SKM-1 (cell line): ENCODE measurements at regions not wholly inside any gene's neighbourhood (a gene's known extent, or its start where the extent isn't known, plus 50 kb on each side); places are given as distances from the start of the nearest gene placed in this dataset.
"Not testable (repeated sequence)": the region's sequence is repeated elsewhere in the genome, so short reads cannot be mapped to it uniquely, and the experiment has no call there.

Experiments
- DNase-seq: peaks from one replicate; lab custom pipeline; 2025; ENCODE audit not compliant: unreplicated experiment; lab: John Stamatoyannopoulos, UW

DNA sequence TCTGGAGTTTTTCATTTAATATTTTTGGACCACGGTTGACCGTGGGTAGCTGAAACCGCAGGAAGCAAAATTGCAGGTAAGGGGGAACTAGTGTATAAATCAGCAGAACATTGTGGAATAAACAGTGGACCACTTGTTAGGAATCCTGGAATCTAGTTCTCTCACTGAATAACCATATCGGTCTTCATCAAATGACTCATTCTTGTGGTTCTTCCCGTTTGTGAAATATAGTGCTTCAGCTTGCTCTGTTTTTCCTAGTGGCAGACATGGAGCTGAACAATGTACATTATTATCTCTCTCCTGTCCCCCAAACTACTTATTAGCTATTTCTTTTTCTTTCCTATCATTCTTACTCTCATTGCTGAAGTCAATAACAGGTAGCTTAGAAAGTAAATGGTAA lies 61.9 kb downstream of the HSPA13 start:
- DNase-seq: no peak

DNA sequence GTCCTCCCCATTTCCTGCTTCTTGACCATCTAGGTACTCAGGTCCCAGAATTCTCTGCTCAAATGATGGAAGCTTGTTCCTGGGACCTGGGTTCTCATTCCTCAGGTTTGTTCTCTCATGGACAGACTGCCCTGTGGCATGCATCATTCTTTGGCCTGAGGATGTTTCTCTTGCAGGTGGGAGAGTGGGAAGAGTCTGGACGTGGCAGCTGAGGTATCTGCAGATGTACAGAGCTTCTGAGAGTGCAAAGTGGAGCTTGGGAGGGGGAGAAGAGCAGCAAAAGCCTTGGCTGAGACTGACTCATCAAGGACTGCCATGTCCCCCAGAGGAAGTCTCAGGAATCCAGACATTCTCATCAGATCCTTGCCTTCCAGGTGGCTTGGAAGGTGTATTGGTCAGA lies 63.1 kb downstream of the HSPA13 start:
- no peak for DNase-seq

DNA sequence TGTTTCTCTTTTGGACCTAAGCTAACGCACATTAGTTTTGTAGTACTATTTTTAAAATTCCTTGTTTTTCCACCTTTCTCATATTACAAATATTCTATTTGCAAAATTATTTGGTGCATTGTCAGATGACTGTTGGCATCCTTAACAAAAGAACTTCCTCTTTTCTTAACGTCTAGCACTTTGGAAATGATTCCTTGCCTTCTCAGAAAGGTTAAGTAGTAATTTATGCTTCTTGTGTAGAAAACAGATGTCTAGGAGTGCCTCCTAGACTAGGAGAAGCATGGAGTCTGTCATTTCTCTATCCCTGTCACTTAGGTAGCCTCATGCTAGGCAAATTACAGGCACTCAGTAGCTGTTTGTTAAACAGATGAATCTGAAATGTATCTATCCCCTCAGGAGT lies 64.4 kb downstream of the HSPA13 start:
- DNase-seq: no peak

DNA sequence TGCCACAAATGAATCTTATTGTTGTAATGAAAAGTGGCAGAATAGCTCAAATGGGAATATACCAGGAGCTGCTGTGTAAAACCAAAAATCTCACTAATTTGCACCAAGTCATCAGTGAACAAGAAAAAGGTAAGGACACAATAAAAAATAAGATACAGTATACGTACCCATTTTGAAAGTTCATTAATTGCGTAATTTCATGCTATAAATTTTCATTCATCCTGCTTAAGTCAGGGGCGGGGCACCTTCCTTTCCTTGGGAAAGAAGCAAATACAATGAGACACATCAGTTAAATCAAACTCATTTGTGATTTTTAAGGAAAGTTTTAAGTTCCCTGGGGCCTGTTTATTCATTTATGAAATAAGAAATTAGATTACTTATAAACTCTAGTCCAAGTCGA lies 65.4 kb downstream of the HSPA13 start:
- DNase-seq: no peak

DNA sequence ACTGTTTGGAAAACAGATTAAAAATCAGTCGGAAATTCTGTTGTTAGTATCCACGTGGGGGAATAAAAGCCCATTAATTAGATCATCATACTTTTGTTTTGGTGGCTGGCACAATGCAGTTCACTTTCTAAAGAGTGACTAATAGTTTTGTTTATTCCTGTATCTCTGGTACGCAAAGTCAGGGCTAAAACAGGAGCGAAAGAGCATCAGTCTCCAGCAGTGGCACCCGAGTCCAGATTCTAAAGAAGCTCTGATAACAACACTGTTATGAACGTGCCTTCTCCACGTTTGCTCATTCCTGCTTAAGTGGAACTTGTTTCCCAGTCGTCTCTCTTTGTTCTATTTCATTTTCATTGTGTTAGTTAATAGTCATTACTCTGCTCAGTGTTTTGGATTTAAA lies 69.6 kb downstream of the HSPA13 start:
- no peak for DNase-seq

DNA sequence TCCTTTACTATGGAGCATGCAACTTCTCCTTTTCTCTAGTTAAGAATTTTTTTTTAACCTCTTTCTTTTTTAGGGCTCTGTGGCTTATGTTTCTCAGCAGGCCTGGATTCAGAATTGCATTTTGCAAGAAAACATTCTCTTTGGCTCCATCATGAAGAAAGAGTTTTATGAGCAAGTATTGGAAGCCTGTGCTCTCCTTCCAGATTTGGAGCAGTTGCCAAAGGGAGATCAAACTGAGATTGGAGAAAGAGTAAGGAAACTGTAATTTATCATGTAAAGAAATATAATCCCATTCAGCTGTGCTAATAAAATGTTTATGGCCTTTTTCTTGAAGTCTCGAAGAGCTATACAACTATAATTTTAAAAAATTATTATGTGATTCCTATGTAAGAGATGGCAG lies 70.1 kb downstream of the HSPA13 start:
- no peak for DNase-seq

DNA sequence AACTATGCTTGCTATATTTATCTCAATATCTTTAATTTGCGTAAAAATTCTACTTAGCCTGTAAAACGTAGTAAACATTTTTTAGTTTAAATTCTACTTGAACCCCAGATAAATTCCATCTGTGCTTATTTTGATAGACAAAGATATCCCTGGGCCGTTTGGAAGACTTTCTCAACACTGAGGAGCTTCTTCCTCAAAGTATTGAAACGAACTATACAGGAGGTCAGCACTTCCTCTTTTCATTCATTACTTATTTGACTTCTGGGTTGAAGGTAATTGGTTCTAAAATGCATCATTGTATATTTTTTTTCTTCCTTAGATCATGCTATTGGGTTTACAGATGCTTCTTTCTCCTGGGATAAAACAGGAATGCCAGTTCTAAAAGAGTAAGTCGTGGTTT lies 74.7 kb downstream of the HSPA13 start:
- peak; percentile 76 for DNase-seq

DNA sequence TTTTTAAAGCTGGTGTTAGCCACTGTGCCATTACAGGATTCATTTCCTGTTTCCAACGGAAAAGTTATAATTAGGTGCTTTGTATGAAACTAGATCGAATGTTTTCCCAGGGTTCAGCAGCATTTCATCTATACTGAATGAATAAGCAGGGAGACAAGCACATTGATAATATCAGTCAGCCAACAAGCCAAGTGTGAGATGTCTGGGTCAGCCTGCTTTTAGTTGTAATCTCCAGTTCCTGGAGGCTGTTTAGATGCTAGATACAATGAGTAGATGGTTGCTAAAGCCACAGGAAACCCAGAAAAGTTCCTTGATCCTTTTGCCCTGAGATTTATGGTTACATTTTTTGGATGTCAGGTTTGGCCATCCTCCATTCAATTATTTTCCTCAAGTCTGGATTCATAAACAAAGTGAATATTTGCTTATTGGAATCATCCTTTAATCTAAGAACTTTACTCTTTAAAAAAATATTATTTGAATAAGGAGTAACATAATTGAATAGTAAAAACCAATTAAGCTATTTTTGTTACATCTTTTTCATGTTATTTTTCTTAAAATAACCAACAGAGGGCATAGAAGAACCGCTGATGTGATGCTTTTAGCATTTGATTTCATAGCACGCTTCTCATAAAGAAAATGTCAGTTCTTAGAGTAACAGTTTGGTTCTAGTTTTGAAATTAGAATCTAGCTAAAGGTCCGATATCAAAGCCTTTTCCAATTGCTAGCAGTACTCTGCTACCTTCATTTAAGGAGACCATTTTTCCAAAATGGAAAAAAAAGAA lies 76.6 kb downstream of the HSPA13 start:
- no peak for DNase-seq

DNA sequence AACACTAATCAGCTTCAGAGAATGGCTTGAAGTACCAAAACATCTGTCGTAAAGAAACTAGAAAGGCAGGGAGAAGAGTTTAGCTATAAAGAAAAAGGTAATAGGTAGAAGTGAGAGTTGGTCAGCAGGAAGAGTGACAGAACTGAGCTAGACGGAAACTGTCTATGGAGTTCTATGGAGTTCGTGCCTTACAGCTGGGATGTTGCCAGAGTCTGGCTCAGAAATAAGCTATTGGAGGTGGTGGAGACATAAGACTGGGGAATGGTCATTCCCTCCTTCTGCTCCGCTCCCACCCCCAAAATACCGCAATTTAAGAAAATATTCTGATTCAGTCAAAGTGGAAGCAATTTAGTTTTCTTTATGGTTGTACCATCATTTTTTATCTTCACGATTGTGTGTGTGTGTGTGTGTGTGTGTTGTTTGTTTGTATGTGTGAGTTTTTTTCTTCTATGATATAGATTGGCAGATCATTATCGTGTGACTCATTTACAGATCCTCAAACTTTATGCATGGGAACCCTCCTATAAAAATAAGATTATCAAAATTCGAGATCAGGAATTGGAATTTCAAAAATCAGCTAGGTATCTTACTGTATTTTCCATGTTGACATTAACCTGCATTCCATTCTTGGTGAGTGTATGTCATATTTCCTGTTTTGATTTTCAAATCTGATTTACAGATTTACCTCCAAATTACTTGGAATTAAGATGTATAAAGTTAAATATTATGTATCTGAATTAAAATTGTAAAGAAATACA lies 79.0 kb downstream of the HSPA13 start:
- no peak for DNase-seq

DNA sequence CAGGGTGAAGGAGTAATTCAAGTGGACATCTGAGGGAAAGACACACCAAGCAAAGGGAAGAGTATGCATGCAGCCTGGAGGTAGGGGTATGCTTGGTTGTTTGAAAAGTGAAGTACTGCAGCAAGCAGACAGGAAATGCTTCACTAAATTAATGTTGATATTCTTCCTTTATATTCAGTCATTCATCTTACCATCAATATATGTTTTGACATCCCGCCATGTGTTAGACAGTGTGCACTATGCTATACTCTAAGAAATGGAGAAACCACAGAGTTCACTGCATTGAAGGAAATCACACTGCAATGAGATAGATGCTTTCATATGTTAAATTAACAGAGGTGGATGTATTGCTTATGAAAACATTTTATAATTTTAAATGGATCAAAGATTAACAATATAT lies 82.9 kb downstream of the HSPA13 start:
- no peak for DNase-seq

DNA sequence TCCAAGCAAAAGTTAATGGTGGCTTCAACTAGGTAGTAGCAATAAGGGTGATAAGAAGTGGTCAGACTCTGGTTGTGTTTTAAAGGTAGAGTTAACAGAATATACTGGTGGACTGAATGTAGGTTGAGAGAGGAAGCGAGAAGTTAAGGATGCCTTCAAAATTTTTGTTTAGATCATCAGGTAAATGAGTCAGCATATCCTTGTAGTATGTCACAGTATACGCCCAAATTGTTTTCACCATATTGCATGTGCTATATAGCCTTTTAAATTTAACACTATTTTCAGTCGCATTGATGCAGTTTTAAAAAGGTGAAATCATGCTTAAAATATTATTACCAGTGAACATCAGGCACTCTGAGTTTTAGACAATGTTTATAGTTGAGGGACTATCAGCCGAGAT lies 74.6 kb downstream of the RBM11 start:
- DNase-seq: no peak

DNA sequence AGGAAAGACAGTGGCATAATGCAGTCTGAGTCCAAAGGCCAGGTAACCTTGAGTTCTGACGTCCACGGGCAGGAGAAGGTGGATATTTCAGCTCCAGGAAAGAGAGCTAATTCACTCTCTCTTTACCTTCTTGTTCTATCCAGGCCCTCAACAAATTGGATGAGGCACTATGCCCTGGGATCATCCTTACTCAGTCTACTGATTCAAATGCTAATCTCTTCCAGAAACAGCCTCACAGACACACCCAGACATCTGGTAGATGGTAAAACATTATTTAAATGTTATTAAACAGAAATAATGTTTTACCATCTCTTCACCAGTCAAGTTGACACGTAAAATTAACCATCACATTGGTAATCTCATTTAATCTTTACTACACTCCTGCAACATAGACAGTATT lies 73.0 kb downstream of the RBM11 start:
- no peak for DNase-seq

DNA sequence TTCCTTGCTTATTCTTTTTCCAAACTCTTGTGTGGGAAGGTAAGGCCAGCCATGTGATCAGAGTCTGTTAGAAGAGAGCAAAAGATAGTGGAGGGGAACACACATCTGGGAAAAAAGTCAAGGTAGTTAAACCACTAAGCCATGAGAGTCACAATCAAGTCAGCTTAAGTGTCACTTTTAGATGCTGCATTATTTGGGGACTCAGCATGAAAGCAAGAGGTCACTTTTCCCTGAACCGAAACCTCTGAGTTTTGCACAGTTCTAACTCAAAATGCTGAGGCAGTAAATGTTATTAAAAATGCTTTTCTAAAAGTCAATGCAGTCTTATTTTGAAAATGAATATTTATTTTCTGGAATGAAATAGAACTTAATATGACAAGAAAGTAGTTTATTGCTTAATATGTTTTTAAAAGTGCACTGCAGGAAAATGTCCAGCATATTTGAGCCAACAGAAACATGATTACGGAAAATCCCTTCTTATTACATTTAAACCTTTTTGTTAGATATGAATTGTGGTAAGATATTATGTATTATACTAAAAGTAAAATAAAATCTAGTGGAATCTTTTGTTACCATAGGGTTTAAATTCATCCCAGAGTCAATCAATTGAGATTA lies 69.3 kb downstream of the RBM11 start:
- DNase-seq: no peak

DNA sequence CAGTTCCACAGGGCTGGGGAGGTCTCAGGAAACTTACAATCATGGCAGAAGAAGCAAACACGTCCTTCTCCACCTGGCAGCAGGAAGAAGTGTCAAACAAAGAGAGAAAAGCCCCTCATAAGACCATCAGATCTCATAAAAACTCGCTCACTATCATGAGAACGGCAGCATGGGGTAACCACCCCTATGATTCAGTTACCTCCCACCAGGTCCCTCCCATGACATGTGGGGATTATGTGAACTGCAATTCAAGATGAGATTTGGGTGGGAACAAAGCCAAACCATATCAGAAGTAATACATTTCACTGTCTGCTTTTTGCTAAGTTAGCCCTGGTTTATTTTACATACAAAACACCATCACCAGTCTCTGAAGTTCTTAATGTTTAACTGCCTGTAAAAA lies 68.5 kb downstream of the RBM11 start:
- DNase-seq: no peak

DNA sequence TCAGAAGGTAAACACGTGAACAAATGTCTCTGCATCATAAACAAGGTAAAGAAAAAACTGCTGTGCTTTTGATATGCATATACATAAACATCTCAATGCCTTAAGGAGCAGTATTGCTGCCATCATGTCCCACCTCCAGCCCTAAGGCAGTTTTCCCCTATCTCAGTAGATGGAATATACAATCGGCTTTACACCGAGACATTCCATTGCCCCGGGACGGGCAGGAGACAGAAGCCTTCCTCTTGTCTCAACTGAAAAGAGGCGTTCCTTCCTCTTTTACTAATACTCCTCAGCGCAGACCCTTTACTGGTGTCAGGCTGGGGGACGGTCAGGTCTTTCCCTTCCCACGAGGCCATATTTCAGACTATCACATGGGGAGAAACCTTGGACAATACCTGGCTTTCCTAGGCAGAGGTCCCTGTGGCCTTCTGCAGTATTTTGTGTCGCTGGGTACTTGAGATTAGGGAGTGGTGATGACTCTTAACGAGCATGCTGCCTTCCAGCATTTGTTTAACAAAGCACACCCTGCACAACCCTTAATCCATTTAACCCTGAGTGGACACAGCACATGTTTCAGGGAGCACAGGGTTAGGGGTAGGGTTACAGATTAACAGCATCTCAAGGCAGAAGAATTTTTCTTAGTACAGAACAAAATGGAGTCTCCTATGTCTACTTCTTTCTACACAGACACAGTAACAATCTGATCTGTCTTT lies 65.4 kb downstream of the RBM11 start:
- DNase-seq: not testable (repeated sequence)
